IMR-90 (cell line): ENCODE measurements at regions not wholly inside any gene's neighbourhood (a gene's known extent, or its start where the extent isn't known, plus 50 kb on each side); places are given as distances from the start of the nearest gene placed in this dataset.

Experiments
- ATAC-seq: fragments of 200-7000 bp; cut with Tn5 transposase; 2 replicates; pipeline ENCODE4 v1.9.1; 2020; ENCODE audit warnings: low read depth, mild to moderate bottlenecking, moderate library complexity
- BruUV-seq: library from RNA; stranded (reverse); fragments of 400-500 nt; replicated peaks from 2 replicates; lab custom pipeline; 2021; lab: Mats Ljungman, UMichigan
- CTCF ChIA-PET: fragments of 300-600 bp; formaldehyde crosslinking; extraction: SDS; loops from one replicate; lab custom pipeline; 2021; ENCODE audit warnings: antibody characterized with exemption; lab: Yijun Ruan, JAX
- POLR2A ChIA-PET: fragments of 300-600 bp; sonication (Branson Sonifier 250); formaldehyde crosslinking; loops from one replicate; lab custom pipeline; 2022; ENCODE audit warnings: antibody characterized with exemption; ENCODE audit not compliant: unreplicated experiment; lab: Charles Lee
- DNase-seq: peaks from one replicate; pipeline ENCODE4 v3.0.0; 2013
- H2AFZ ChIP-seq: replicated peaks from 2 replicates; pipeline ENCODE3; 2013; ENCODE audit warnings: low read length, mild to moderate bottlenecking; ENCODE audit not compliant: poor library complexity
- H2AK5ac ChIP-seq: 2 replicates; pipeline ENCODE4 v1.6.1; 2013; ENCODE audit warnings: low read depth, low read length, inconsistent platforms
- H2AK9ac ChIP-seq: replicated peaks from 2 replicates; pipeline ENCODE3; 2013; ENCODE audit warnings: mild to moderate bottlenecking, low read depth, low read length, moderate library complexity; ENCODE audit not compliant: poor library complexity
- H2BK120ac ChIP-seq: 2 replicates; pipeline ENCODE4 v1.6.1; 2013; ENCODE audit warnings: low read depth, low read length, inconsistent platforms
- H2BK15ac ChIP-seq: 3 replicates; pipeline ENCODE4 v1.6.1; 2013; ENCODE audit warnings: low read depth, low read length, inconsistent platforms
- H2BK20ac ChIP-seq: 2 replicates; pipeline ENCODE4 v1.6.1; 2013; ENCODE audit warnings: low read depth, mild to moderate bottlenecking, inconsistent platforms, low read length, moderate library complexity
- H2BK5ac ChIP-seq: 2 replicates; pipeline ENCODE4 v1.6.1; 2013; ENCODE audit warnings: mild to moderate bottlenecking, low read depth, low read length, inconsistent platforms; ENCODE audit not compliant: poor library complexity, severe bottlenecking
- H3K14ac ChIP-seq: replicated peaks from 2 replicates; pipeline ENCODE4 v1.6.1; 2013; ENCODE audit warnings: low read depth, low read length, inconsistent platforms
- H3K18ac ChIP-seq: 2 replicates; pipeline ENCODE4 v1.6.1; 2013; ENCODE audit warnings: low read depth, low read length, control low read depth
- H3K23ac ChIP-seq: 2 replicates; pipeline ENCODE4 v1.6.1; 2013; ENCODE audit warnings: low read depth, low read length, inconsistent platforms
- H3K27ac ChIP-seq: 2 replicates; pipeline ENCODE4 v1.5.1; 2013; ENCODE audit warnings: mild to moderate bottlenecking, control low read depth, low read length; ENCODE audit not compliant: insufficient read depth
- H3K27me3 ChIP-seq: 2 replicates; pipeline ENCODE4 v1.6.1; 2013; ENCODE audit warnings: low read length; ENCODE audit not compliant: control insufficient read depth, insufficient read depth
- H3K36me3 ChIP-seq: 2 replicates; pipeline ENCODE4 v1.6.1; 2013; ENCODE audit warnings: low read length, mixed read lengths; ENCODE audit not compliant: control insufficient read depth, insufficient read depth
- H3K4ac ChIP-seq: 2 replicates; pipeline ENCODE4 v1.6.1; 2013; ENCODE audit warnings: low read depth, low read length, inconsistent platforms
- H3K4me1 ChIP-seq: 2 replicates; pipeline ENCODE4 v1.6.1; 2013; ENCODE audit warnings: low read length, mixed read lengths; ENCODE audit not compliant: control insufficient read depth, insufficient read depth
- H3K4me2 ChIP-seq: 2 replicates; pipeline ENCODE4 v1.6.1; 2013; ENCODE audit warnings: low read depth, mild to moderate bottlenecking, control low read depth, low read length, moderate library complexity
- H3K4me3 ChIP-seq: 2 replicates; pipeline ENCODE4 v1.5.1; 2013; ENCODE audit warnings: low read depth, mild to moderate bottlenecking, control low read depth, low read length, moderate library complexity; ENCODE audit not compliant: insufficient read depth
- H3K56ac ChIP-seq: 2 replicates; pipeline ENCODE4 v1.6.1; 2013; ENCODE audit warnings: low read length, inconsistent platforms; ENCODE audit not compliant: insufficient read depth; ENCODE audit errors: extremely low read depth
- H3K79me1 ChIP-seq, 2 experiments: 2 replicates each; pipeline ENCODE4 v1.6.1; 2013; ENCODE audit warnings: low read length in 2 of 2, inconsistent platforms in 1 of 2, low read depth in 1 of 2
- H3K9ac ChIP-seq: 2 replicates; pipeline ENCODE4 v1.6.1; 2013; ENCODE audit warnings: low read depth, low read length, control low read depth
- H3K9me1 ChIP-seq: 2 replicates; pipeline ENCODE4 v1.6.1; 2013; ENCODE audit warnings: low read length, inconsistent platforms; ENCODE audit not compliant: insufficient read depth
- H3K9me3 ChIP-seq: 2 replicates; pipeline ENCODE4 v1.6.1; 2013; ENCODE audit warnings: low read length; ENCODE audit not compliant: control insufficient read depth, insufficient read depth
- H4K20me1 ChIP-seq: 2 replicates; pipeline ENCODE4 v1.6.1; 2013; ENCODE audit warnings: low read length, inconsistent platforms; ENCODE audit not compliant: insufficient read depth
- H4K5ac ChIP-seq: 2 replicates; pipeline ENCODE4 v1.6.1; 2013; ENCODE audit warnings: mild to moderate bottlenecking, low read depth, low read length, control low read depth
- H4K8ac ChIP-seq, 2 experiments: 2 replicates each; pipeline ENCODE4 v1.6.1; 2013; ENCODE audit warnings: low read depth in 2 of 2, low read length in 2 of 2, control low read depth in 1 of 2, inconsistent platforms in 1 of 2
- H4K91ac ChIP-seq: 2 replicates; pipeline ENCODE4 v1.6.1; 2013; ENCODE audit warnings: low read depth, low read length, inconsistent platforms; ENCODE audit not compliant: insufficient read depth
- MAFK ChIP-seq: IDR thresholded peaks from 2 replicates; pipeline ENCODE4 v1.6.1; 2012; ENCODE audit warnings: low read depth, low read length, improper control_type of control experiment
- MAZ ChIP-seq: IDR thresholded peaks from 2 replicates; pipeline ENCODE4 v1.6.1; 2012; ENCODE audit warnings: low read depth, mild to moderate bottlenecking, low read length, improper control_type of control experiment, moderate library complexity, borderline replicate concordance
- RAD21 ChIP-seq: IDR thresholded peaks from 2 replicates; pipeline ENCODE4 v1.6.1; 2012; ENCODE audit warnings: low read length, improper control_type of control experiment
- USF2 ChIP-seq: fragments of 150-350 bp; IDR thresholded peaks from 2 replicates; pipeline ENCODE4 v1.6.1; 2017; ENCODE audit warnings: mild to moderate bottlenecking, antibody characterized with exemption, low read length, low read depth
- WGBS, 2 experiments: methylation state at CpG; one replicate each; pipeline versions ENCODE4 v1.1.5 to v1.1.7; 2013; ENCODE audit warnings: missing lambda C conversion rate in 2 of 2; ENCODE audit not compliant: insufficient read length in 1 of 2; ENCODE audit errors: extremely low coverage in 2 of 2; 5-methylcytosine and 5-hydroxymethylcytosine counted together
- dilution Hi-C: fragments of 300-500 bp; cut with HindIII; formaldehyde crosslinking; loops from one replicate; pipeline ENCODE4 v1.14.3; 2018; ENCODE audit warnings: low sequenced_read_pairs; ENCODE audit not compliant: unreplicated experiment
- in situ Hi-C: fragments of 300-500 bp; cut with MboI; formaldehyde crosslinking; loops from 3 replicates; pipeline ENCODE4 v1.14.3; 2019; ENCODE audit warnings: low sequenced_read_pairs, inconsistent platforms, mixed read lengths
- intact Hi-C: fragments of 100-400 bp; cut with micrococcal nuclease; formaldehyde crosslinking; loops from 2 replicates; pipeline ENCODE4 v1.10.0; 2022

DNA sequence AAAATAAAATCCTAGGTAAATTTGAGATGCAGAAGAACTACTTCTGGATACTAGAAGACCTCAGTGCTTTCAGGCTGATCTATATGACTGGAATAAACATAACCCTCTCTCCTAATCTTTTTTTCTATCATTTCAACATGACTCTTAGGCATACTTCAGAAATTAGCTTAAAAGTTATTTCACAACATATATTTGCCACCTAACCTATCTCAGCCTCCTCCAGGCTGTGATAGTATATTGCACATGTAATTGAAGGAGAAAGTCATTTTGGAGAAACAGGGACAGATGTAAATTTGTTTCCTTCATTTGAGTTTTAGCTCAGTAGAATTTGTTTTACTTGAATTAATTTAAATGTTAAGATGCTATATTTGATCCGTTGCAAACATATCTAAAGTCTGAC is 1932.3 kb upstream of the CDH6 start:
- intact Hi-C loops (no loop called here), in situ Hi-C loops (no loop called here), dilution Hi-C loops (no loop called here)
- Histone ChIP-seq H2BK120ac (no peak overlapping the region), H2BK5ac (no peak overlapping the region), H3K56ac (no peak overlapping the region), H4K8ac (no peak overlapping the region), H3K18ac (no peak overlapping the region), H3K4me2 (no peak overlapping the region), H3K9me3 (0 out of 2 replicates have a peak, but pooled peaks cover 4% of the 10 kb centered on the region), H4K20me1 (no peaks in the 10 kb centered on the region), H3K4me3 (no peak overlapping the region), H3K4me1 (no peaks in the 10 kb centered on the region), H2BK15ac (no peak overlapping the region), H4K91ac (no peak overlapping the region), H2AK5ac (no peak overlapping the region), H3K14ac (no peak overlapping the region), H3K27ac (no peak overlapping the region), H3K27me3 (no peaks in the 10 kb centered on the region), H3K36me3 (no peaks in the 10 kb centered on the region), H4K5ac (no peak overlapping the region), H3K9me1 (no peaks in the 10 kb centered on the region), H2AFZ (no peak overlapping the region), H2AK9ac (no peak overlapping the region), H3K4ac (no peak overlapping the region), H3K23ac (no peak overlapping the region), H2BK20ac (no peak overlapping the region), H3K79me1 (no peaks in the 10 kb centered on the region), H3K9ac (no peak overlapping the region)
- BruUV-seq: no TSS peak
- ChIA-PET CTCF (no interaction called here), POLR2A (no interaction called here)
- ATAC-seq (no peak), DNase-seq (no peak)
- TF ChIP-seq USF2: no peak
- no peak for TF ChIP-seq RAD21
- TF ChIP-seq MAFK: no peak
- no peak for TF ChIP-seq MAZ
- no CpG with 5 or more reads among the region's 1 CpG for WGBS, 2 experiments
